ENCODE measurements at regions not wholly inside any gene's neighbourhood (a gene's known extent, or its start where the extent isn't known, plus 50 kb on each side); places are given as distances from the start of the nearest gene placed in this dataset.

DNA sequence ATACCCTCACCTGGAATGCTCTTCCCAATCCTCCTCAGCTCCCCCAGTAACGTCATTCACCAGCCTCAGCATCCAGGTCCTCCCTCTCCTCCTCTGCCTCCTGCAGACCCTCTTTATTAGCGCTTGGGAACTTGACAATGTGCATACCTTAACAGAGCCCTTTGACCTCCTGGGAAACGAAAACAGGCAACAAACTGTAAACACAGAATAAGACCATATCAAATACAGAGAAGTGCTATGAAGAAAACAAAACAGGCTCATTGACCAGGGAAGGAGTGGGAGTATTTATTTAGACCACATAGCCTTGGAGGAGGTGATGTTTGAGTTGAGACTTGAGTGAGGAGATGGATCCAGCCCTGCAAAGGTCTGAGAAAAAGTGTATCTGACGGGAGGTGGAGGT, 107.9 kb upstream of the SLC7A1 start:
- no peaks in the 10 kb centered on the region for H3K4me1 Mint-ChIP-seq
- no peaks in the 10 kb centered on the region for H3K9me3 ChIP-seq (ENCODE audit: control insufficient read depth in 1 of 2, low read length in 2 of 2)
- no peaks in the 10 kb centered on the region for H3K9me3 Mint-ChIP-seq
- H3K27me3 ChIP-seq (ENCODE audit: insufficient read depth, low read length), result no peaks in the 10 kb centered on the region
- no peaks in the 10 kb centered on the region for H3K4me1 ChIP-seq (ENCODE audit: insufficient read depth, low read length)
- ChIA-PET CTCF (ENCODE audit: partially characterized antibody) (interaction anchor here (1.2 to 11.5 kb wide), 3 partner anchors 139 to 194 kb away, joined by 4 to 162 read pairs (median 5); no protein-coding TSS in a partner anchor), POLR2A (ENCODE audit: partially characterized antibody) (no interaction called here)
- H3K36me3 Mint-ChIP-seq, result no peaks in the 10 kb centered on the region
- H3K27ac Mint-ChIP-seq, result no peak overlapping the region
- no peaks in the 10 kb centered on the region for H3K36me3 ChIP-seq (ENCODE audit: insufficient read depth, low read length)
- H3K27ac ChIP-seq (ENCODE audit: low read depth, low read length), result no peak overlapping the region
- H3K27me3 Mint-ChIP-seq, result peaks cover 12 to 13% of the 10 kb centered on the region in 2 donors
- DNase-seq, result no peak
- no peak overlapping the region for H3K4me3 ChIP-seq (ENCODE audit: low read length in 2 of 2)
- intact Hi-C loops (cut with micrococcal nuclease), result no loop called here
- H3K4me3 Mint-ChIP-seq, result no peak overlapping the region

DNA sequence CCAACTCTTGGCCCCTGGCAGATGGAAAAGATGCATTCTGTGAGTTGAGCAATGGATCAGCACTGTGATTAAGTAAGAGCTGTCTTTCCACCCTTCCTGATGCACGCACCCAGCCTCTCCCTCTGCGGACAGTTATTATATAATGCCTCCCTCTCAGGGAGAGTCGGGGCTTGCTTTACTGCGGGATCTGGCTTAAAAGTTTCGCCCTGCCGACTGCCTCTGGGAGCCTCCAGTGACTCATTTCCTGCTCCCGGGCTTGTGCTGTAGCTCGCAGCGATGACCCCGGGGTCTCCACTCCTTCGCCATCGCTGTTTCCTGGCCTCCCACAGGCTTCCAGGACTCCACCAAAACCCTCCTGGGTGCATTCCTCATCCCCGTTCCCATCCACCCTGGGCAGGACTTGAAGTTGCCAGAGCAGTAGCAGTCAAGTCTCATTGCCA, 107.4 kb upstream of the SLC7A1 start:
- H3K4me1 ChIP-seq (ENCODE audit: insufficient read depth, low read length), result no peaks in the 10 kb centered on the region
- H3K36me3 Mint-ChIP-seq, result no peaks in the 10 kb centered on the region
- POLR2A ChIA-PET (ENCODE audit: partially characterized antibody), result no interaction called here
- H3K4me1 Mint-ChIP-seq, result no peaks in the 10 kb centered on the region
- H3K27ac Mint-ChIP-seq, result no peak overlapping the region
- H3K4me3 ChIP-seq (ENCODE audit: low read length in 2 of 2), result no peak overlapping the region
- no peak overlapping the region for H3K4me3 Mint-ChIP-seq
- no peak overlapping the region for H3K27ac ChIP-seq (ENCODE audit: low read depth, low read length)
- intact Hi-C loops (cut with micrococcal nuclease), result no loop called here
- H3K9me3 Mint-ChIP-seq, result no peaks in the 10 kb centered on the region
- no peak for DNase-seq
- no peaks in the 10 kb centered on the region for H3K9me3 ChIP-seq (ENCODE audit: control insufficient read depth in 1 of 2, low read length in 2 of 2)
- no peaks in the 10 kb centered on the region for H3K27me3 ChIP-seq (ENCODE audit: insufficient read depth, low read length)
- peaks cover 12 to 13% of the 10 kb centered on the region in 2 donors for H3K27me3 Mint-ChIP-seq
- no peaks in the 10 kb centered on the region for H3K36me3 ChIP-seq (ENCODE audit: insufficient read depth, low read length)
- CTCF ChIA-PET (ENCODE audit: partially characterized antibody), result interaction anchor here (1.4 to 11.5 kb wide), 2 partner anchors 138 to 194 kb away, joined by 4 to 162 read pairs; no protein-coding TSS in a partner anchor

DNA sequence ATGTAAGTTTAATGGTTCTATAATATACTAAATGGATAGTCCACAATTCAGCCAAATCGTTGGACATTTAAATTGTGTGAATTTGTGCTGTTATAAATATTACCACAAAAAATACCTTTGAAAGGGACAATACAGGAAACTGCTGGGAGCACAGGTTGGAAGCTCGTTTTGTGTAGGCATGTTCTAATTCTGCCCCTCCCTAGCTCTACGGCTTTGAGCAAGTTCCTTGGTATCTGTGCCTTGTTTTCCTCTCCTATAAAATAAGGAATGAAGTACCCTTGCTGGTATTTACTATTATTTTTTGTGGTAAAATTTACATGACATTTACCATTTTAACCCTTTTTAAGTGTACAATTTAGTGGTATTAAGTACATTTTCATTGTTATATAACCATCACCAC, 102.6 kb upstream of the SLC7A1 start:
- CTCF ChIA-PET (ENCODE audit: partially characterized antibody), result interaction anchor here (0.6 kb wide), 1 partner anchor 453 kb away, joined by 3 read pairs; no protein-coding TSS in a partner anchor

DNA sequence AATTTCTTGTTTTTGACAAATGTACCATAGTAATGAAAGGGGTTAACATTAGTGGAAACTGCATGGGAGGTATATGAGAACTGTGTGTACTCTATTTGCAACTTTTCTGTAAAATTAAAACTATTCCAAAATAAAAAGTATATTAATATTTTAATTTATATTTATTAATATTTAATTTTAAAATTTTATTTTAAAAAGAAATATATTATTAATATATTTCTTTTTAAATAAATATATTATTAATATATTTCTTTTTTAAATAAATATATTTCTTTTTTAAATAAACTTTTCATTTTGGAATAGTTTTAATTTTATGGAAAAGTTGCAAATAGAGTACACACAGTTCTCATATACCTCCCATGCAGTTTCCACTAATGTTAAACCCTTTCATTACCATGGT, 101.1 kb upstream of the SLC7A1 start:
- H3K27me3 ChIP-seq (ENCODE audit: insufficient read depth, low read length), result peaks cover 6% of the 10 kb centered on the region
- Mint-ChIP-seq H3K36me3 (no peaks in the 10 kb centered on the region), H3K4me3 (no peak overlapping the region), H3K27ac (no peak overlapping the region), H3K27me3 (peaks cover 15 to 16% of the 10 kb centered on the region in 2 donors), H3K9me3 (no peaks in the 10 kb centered on the region), H3K4me1 (no peaks in the 10 kb centered on the region)
- H3K36me3 ChIP-seq (ENCODE audit: insufficient read depth, low read length), result no peaks in the 10 kb centered on the region
- ChIA-PET CTCF (ENCODE audit: partially characterized antibody) (interaction anchor here (1.4 to 1.9 kb wide), 2 partner anchors 11 to 188 kb away, joined by 4 to 8 read pairs; no protein-coding TSS in a partner anchor), POLR2A (ENCODE audit: partially characterized antibody) (no interaction called here)
- no peaks in the 10 kb centered on the region for H3K4me1 ChIP-seq (ENCODE audit: insufficient read depth, low read length)
- no peaks in the 10 kb centered on the region for H3K9me3 ChIP-seq (ENCODE audit: control insufficient read depth in 1 of 2, low read length in 2 of 2)
- H3K4me3 ChIP-seq (ENCODE audit: low read length in 2 of 2), result no peak overlapping the region
- no peak overlapping the region for H3K27ac ChIP-seq (ENCODE audit: low read depth, low read length)
- DNase-seq, result no peak
- intact Hi-C loops (cut with micrococcal nuclease), result no loop called here

More for the DNA sequence above, 102.6 kb upstream of the SLC7A1 start:
- no peaks in the 10 kb centered on the region for H3K4me1 ChIP-seq (ENCODE audit: insufficient read depth, low read length)
- intact Hi-C loops (cut with micrococcal nuclease), result no loop called here
- POLR2A ChIA-PET (ENCODE audit: partially characterized antibody), result no interaction called here
- H3K9me3 ChIP-seq (ENCODE audit: control insufficient read depth in 1 of 2, low read length in 2 of 2), result no peaks in the 10 kb centered on the region
- Mint-ChIP-seq H3K4me3 (no peak overlapping the region), H3K4me1 (no peaks in the 10 kb centered on the region), H3K9me3 (no peaks in the 10 kb centered on the region), H3K27me3 (peaks cover 15 to 16% of the 10 kb centered on the region in 2 donors), H3K27ac (no peak overlapping the region), H3K36me3 (no peaks in the 10 kb centered on the region)
- no peak overlapping the region for H3K4me3 ChIP-seq (ENCODE audit: low read length in 2 of 2)
- H3K27me3 ChIP-seq (ENCODE audit: insufficient read depth, low read length), result peaks cover 6% of the 10 kb centered on the region
- H3K36me3 ChIP-seq (ENCODE audit: insufficient read depth, low read length), result no peaks in the 10 kb centered on the region
- no peak overlapping the region for H3K27ac ChIP-seq (ENCODE audit: low read depth, low read length)
- no peak for DNase-seq

DNA sequence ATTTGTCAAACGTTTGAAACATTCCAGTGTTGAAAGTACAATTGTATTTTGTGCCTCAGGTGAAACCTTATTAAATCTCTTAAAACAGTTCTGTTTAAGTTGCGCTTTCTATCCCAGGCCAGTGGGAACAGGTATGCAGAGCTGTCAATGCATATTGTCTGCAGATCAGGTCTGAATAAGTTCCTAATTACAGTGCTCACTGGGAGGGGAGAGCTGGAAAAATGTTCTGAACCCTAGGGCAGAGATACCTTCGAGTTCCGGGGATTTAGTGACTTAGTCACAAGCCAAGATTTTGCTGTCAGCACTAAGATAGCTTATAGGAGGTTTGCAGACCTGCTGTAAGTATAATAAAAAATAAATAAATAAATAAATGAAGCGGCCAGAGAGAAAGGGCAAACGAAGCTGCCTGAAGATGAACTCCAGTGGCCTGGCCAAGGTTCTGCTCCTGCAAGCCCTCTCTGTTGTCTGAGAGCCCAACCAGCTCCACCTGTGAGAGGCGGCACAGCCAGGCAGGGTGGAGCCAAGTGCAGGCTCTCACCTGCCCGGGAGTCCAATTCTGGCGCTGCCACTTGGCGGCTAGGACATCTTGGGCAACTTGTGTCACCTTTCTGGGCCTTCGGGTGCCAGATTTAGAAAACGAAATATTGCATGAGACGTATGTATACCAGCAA, 97.9 kb upstream of the SLC7A1 start:
- Histone ChIP-seq H3K9me3 (ENCODE audit: control insufficient read depth in 1 of 2, low read length in 2 of 2) (no peaks in the 10 kb centered on the region), H3K4me1 (ENCODE audit: insufficient read depth, low read length) (no peaks in the 10 kb centered on the region), H3K27me3 (ENCODE audit: insufficient read depth, low read length) (peaks cover 6% of the 10 kb centered on the region), H3K4me3 (ENCODE audit: low read length in 2 of 2) (no peak overlapping the region), H3K36me3 (ENCODE audit: insufficient read depth, low read length) (no peaks in the 10 kb centered on the region), H3K27ac (ENCODE audit: low read depth, low read length) (no peak overlapping the region)
- H3K27me3 Mint-ChIP-seq, result peaks cover 15 to 23% of the 10 kb centered on the region in 2 donors
- no peak overlapping the region for H3K4me3 Mint-ChIP-seq
- DNase-seq, result no peak
- CTCF ChIA-PET (ENCODE audit: partially characterized antibody), result interaction anchor here (1.1 kb wide), 1 partner anchor 185 kb away, joined by 3 read pairs; no protein-coding TSS in a partner anchor
- POLR2A ChIA-PET (ENCODE audit: partially characterized antibody), result no interaction called here
- H3K9me3 Mint-ChIP-seq, result no peaks in the 10 kb centered on the region
- intact Hi-C loops (cut with micrococcal nuclease), result no loop called here
- no peaks in the 10 kb centered on the region for H3K4me1 Mint-ChIP-seq
- no peak overlapping the region for H3K27ac Mint-ChIP-seq
- H3K36me3 Mint-ChIP-seq, result no peaks in the 10 kb centered on the region

DNA sequence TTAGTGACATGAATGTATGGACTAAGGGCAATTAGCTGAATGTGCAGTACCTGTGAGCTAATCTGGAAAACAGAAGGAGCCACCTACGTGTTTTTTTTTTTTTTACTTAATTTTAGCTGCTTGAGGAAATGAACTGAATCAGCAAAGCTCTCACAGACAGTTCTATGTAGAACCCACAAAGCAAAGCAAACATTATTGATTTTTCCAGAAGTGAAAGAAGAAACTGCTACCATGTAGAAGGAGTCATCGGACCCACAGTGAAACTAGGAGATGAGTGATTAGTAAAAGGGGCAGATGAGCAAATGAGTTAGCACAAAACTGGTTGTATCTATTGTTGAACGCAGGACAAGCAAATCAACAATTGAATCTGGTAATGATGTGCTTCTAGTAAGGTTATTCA, 94.1 kb upstream of the SLC7A1 start:
- Histone ChIP-seq H3K36me3 (ENCODE audit: insufficient read depth, low read length) (no peaks in the 10 kb centered on the region), H3K4me1 (ENCODE audit: insufficient read depth, low read length) (no peaks in the 10 kb centered on the region), H3K27ac (ENCODE audit: low read depth, low read length) (no peak overlapping the region), H3K27me3 (ENCODE audit: insufficient read depth, low read length) (no peaks in the 10 kb centered on the region), H3K4me3 (ENCODE audit: low read length in 2 of 2) (no peak overlapping the region), H3K9me3 (ENCODE audit: control insufficient read depth in 1 of 2, low read length in 2 of 2) (no peaks in the 10 kb centered on the region)
- POLR2A ChIA-PET (ENCODE audit: partially characterized antibody), result no interaction called here
- Mint-ChIP-seq H3K27ac (no peak overlapping the region), H3K4me1 (no peaks in the 10 kb centered on the region), H3K36me3 (no peaks in the 10 kb centered on the region), H3K4me3 (no peak overlapping the region), H3K27me3 (peaks cover 11 to 20% of the 10 kb centered on the region in 2 donors), H3K9me3 (no peaks in the 10 kb centered on the region)
- intact Hi-C loops (cut with micrococcal nuclease), result no loop called here
- DNase-seq, result no peak
- CTCF ChIA-PET (ENCODE audit: partially characterized antibody), result no interaction called here

DNA sequence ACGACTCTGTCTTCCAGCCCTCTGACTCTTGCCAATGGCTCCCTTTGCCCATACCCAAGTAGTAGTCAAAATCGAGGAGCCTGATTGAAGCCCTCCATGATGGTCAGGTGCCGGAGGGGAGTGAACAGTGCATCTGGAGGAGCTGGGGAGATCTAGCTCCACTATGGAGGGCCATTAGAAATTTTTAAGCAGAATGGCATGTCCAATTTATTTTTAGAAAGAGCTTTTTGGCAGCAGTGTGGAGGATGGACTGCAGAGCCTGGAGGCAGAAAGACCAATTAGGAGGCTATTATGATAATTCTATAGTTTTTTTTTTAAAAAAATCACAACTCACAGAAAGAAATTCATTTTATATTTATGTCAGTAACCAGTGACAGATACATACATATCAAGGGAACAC, 92.7 kb upstream of the SLC7A1 start:
- Mint-ChIP-seq H3K36me3 (no peaks in the 10 kb centered on the region), H3K9me3 (peaks cover 0 to 6% (median 2%) of the 10 kb centered on the region in 8 donors), H3K27me3 (peaks cover 13 to 19% of the 10 kb centered on the region in 2 donors), H3K4me1 (no peaks in the 10 kb centered on the region), H3K27ac (no peak overlapping the region), H3K4me3 (no peak overlapping the region)
- intact Hi-C loops (cut with micrococcal nuclease), result no loop called here
- no peak for DNase-seq
- H3K4me1 ChIP-seq (ENCODE audit: insufficient read depth, low read length), result no peaks in the 10 kb centered on the region
- H3K27ac ChIP-seq (ENCODE audit: low read depth, low read length), result no peak overlapping the region
- ChIA-PET CTCF (ENCODE audit: partially characterized antibody) (no interaction called here), POLR2A (ENCODE audit: partially characterized antibody) (no interaction called here)
- no peaks in the 10 kb centered on the region for H3K27me3 ChIP-seq (ENCODE audit: insufficient read depth, low read length)
- H3K36me3 ChIP-seq (ENCODE audit: insufficient read depth, low read length), result no peaks in the 10 kb centered on the region
- H3K9me3 ChIP-seq (ENCODE audit: control insufficient read depth in 1 of 2, low read length in 2 of 2), result no peaks in the 10 kb centered on the region
- H3K4me3 ChIP-seq (ENCODE audit: low read length in 2 of 2), result no peak overlapping the region

Data from CD4-positive, alpha-beta memory T cell (primary cell).